Fibroblast of pulmonary artery (primary cell): ENCODE measurements at regions not wholly inside any gene's neighbourhood (a gene's known extent, or its start where the extent isn't known, plus 50 kb on each side); places are given as distances from the start of the nearest gene placed in this dataset.
"Not testable (repeated sequence)": the region's sequence is repeated elsewhere in the genome, so short reads cannot be mapped to it uniquely, and the experiment has no call there.

Experiments
- DNase-seq: peaks from one replicate; pipeline ENCODE4 v3.0.0-alpha.2; 2010; ENCODE audit warnings: low read depth
- H3K4me3 ChIP-seq: replicated peaks from 2 replicates; pipeline ENCODE4 v1.5.1; 2011; ENCODE audit warnings: low read depth, mild to moderate bottlenecking, control low read depth, low read length, moderate library complexity
- TF ChIP-seq, protein P1 (sequence below): IDR thresholded peaks from 2 replicates; pipeline ENCODE4 v1.5.1; 2011; ENCODE audit warnings: mild to moderate bottlenecking, control low read depth, low read length, inconsistent platforms; ENCODE audit errors: missing control alignments

DNA sequence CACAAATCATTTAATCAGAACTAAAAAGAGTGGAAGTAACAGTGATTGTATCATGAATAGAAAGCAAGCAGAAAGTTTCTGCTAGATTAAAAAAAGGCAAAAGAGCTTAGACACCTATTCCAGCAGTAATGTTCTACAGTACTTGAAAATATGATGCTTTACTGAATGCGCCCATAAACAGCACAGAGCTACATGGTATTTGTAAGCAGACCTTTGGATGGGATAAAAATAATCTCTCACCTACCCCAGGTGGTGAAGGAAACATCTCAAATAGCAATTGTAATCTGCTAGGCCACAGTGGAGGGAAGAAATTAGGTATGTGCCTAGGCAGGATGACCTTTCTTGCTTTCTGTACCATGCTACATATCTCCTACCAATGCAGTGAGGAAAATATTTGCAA, 280.9 kb upstream of the PRKX start:
- no peak for DNase-seq
- H3K4me3 ChIP-seq = no peak overlapping the region
- TF ChIP-seq, protein P1, sequence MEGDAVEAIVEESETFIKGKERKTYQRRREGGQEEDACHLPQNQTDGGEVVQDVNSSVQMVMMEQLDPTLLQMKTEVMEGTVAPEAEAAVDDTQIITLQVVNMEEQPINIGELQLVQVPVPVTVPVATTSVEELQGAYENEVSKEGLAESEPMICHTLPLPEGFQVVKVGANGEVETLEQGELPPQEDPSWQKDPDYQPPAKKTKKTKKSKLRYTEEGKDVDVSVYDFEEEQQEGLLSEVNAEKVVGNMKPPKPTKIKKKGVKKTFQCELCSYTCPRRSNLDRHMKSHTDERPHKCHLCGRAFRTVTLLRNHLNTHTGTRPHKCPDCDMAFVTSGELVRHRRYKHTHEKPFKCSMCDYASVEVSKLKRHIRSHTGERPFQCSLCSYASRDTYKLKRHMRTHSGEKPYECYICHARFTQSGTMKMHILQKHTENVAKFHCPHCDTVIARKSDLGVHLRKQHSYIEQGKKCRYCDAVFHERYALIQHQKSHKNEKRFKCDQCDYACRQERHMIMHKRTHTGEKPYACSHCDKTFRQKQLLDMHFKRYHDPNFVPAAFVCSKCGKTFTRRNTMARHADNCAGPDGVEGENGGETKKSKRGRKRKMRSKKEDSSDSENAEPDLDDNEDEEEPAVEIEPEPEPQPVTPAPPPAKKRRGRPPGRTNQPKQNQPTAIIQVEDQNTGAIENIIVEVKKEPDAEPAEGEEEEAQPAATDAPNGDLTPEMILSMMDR = no peak

DNA sequence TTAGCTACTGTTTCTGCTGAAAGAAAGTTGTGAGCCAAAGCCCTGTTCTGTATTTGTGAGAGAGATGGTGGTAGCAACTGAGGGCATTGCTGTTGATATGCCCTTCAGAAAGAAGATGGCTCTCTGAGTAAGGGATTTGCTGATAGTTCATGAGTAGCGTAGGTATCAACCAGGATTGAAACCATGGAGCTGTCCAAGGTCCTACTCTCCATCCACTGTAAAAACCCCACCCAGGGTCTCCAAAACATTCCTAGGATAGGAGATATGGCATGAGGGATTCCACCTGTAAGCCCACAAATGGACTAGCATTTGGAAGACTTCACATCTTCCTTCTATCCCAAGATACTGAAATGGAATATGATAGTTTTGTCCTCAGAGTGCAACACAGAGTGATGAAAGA, 277.1 kb upstream of the PRKX start:
- H3K4me3 ChIP-seq = no peak overlapping the region
- TF ChIP-seq, protein P1 = no peak
- DNase-seq = no peak

DNA sequence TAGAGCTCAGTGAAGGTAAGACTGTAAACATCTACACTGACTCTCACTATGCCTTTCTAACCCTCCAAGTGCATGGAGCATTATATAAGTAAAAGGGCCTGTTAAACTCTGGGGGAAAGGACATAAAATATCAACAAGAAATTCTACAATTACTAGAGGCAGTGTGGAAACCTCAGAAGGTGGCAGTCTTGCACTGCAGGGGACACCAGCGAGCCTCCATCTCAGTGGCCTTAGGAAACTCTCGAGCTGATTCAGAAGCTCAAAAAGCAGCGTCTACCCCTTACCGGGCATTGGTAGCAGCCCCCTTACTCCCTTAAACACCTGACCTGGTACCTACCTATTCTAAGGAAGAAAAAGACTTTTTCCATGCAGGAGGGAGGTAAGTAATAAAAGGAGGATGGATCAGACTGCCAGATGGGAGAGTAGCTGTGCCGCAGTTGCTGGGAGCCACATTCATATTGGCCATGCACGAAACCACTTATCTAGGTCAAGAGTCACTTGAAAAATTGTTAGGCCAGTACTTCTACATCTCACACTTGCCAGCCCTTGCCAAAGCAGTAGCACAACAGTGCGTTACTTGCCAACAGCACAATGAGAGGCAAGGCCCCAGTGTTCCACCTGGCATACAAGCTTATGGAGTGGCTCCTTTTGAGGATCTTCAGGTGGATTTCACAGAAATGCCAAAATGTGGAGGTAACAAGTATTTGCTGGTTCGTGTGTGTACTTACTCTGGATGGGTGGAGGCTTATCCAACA, 258.8 kb upstream of the PRKX start:
- not testable (repeated sequence) for H3K4me3 ChIP-seq

DNA sequence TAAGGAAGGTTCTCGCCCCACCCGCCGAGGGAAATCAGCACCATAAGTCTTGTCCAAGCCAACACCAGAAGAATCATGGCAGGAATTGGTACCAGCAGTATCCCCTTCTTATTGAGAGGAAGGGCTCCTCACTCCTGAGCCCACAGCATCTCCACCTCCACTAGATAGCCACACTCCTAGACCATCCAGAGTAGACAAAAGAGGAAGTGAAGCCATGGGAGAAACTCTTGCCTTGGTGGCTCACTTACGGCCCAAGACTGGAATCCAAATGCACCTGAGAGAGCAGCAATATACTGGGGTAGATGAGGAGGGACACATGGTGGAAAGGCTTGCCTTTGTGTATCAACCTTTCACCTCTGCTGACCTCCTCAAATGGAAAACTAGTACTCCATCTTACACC, 255.3 kb upstream of the PRKX start:
- TF ChIP-seq, protein P1 = no peak
- H3K4me3 ChIP-seq = no peak overlapping the region
- no peak for DNase-seq

More for the DNA sequence above, 258.8 kb upstream of the PRKX start:
- DNase-seq = not testable (repeated sequence)

DNA sequence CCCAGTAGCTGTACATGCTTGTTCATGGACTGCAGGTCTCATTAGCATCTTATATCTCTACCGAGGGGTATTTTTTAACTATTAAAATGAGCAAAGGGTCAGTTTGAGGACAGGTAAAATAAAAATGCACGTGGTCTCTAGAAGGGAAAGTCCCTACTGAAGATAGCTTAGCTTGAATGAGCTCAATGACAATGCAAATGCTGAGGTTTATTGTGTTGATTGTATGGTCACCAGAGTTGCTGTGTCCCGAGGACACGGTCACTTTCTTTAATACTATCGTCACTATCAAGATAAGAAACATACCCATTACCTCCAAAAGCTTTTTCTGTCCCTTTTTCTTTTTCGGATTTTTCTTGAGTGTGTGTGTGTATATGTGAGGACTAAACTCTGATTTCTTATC, 250.5 kb upstream of the PRKX start:
- DNase-seq = no peak
- H3K4me3 ChIP-seq = no peak overlapping the region
- TF ChIP-seq, protein P1 = no peak

DNA sequence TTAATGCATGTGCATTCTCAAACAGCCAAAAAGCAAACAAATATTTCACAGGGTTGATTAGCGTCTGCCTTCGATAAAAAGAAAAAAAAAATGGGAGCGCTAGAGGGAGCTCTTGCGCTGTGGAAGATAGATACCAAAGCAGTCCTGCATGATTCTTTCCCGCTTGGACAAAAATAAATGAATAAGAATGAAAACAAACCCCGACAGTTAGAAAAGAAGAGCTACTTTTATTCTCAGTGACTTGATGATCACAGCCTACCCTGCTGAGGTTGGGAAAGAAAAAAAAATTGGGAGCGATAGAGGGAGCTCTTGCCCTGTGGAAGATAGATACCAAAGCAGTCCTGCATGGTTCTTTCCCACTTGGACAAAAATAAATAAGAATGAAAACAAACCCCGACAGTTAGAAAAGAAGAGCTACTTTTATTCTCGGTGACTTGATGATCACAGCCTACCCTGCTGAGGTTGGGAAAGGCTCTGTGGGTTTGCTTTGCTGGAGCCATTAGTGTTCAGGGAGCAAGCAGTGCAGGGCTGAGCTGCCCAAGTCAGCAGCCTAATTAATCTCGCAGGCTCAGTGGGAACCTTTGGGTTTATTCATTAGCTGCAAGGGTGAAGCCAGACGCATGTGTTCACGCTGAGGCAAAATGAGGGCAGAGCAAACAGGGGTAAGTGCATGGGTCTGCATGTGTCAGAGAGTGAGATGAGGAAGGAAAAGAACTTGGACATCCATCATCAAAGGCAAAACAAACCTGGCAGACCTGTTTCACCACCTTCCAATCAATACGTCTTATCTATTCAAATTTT, 249.3 kb upstream of the PRKX start:
- peak; percentile 11 for DNase-seq
- H3K4me3 ChIP-seq = no peak overlapping the region
- TF ChIP-seq, protein P1 = peak; percentile 43

DNA sequence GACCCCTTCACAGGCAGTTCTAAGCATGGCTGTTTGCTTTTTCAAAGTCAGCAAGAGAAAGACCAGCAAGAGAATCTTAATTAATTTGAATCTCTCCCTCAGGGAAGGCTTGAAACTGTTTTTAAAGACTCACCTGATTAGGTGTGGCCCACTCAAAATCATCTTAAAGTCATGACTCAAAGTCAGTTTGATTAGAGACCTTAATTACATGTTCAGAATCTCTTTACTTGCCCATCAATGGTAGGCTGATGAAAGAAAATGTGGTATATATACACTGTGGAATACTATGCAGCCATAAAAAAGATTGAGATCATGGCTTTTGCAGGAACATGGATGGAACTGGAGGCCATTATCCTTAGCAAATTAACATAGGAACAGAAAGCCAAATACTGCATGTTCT, 247.5 kb upstream of the PRKX start:
- no peak for DNase-seq
- no peak overlapping the region for H3K4me3 ChIP-seq
- TF ChIP-seq, protein P1 = no peak
